HG03139 (cell line): ENCODE measurements at regions not wholly inside any gene's neighbourhood (a gene's known extent, or its start where the extent isn't known, plus 50 kb on each side); places are given as distances from the start of the nearest gene placed in this dataset.
A peak's percentile ranks its signal among the peaks of the same experiment; 100 is the strongest.
"Not testable (repeated sequence)": the region's sequence is repeated elsewhere in the genome, so short reads cannot be mapped to it uniquely, and the experiment has no call there.

Source experiments
- ATAC-seq: cut with Tn5 transposase; IDR thresholded peaks from one replicate; pipeline ENCODE4 v1.9.1; 2021; ENCODE audit not compliant: unreplicated experiment

DNA sequence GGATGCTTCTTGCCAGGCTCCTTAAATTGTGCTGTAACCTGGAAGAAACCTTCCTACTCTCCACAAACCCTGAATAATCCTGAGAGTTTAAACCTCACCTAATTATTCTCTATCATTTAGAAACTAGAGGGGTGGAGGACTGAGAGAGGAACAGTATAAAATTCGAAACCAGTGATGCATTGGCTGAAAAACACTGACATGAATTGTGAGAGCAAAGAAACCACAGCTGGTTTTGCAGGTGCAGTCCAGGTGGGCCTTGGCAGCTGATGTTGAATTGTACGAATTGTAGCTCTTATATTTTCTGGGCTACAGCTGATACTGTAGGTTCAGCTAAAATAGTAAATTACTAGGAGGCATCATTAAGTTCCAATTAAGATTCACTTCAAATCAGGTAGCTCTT lies 227.0 kb upstream of the SLITRK5 start:
- ATAC-seq = no peak

- ATAC-seq = no peak
Measured at GRCh38 chr13:87452281-87452680, 218.9 kb upstream of the SLITRK5 start.

GRCh38 chr13:87453244-87453643 lies 217.9 kb upstream of the SLITRK5 start:
- no peak for ATAC-seq

DNA sequence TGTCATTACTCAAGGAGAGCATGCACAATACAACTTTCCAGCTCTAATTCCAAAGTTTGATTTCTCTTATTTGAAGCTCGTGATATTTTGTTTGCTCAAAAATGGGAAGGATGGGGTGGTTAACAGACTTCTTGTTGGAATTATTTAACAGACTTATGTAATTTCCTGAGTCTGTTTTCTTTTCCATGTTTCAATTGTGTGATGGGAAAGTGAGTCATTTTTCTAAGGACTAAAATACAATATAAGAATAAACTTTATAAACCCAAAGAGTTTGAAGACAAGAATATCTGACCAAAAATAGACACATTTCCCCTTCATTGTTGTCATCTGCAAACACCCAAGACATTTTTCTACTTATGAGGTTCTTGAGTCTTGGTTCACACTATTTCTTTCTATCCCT lies 211.8 kb upstream of the SLITRK5 start:
- no peak for ATAC-seq

DNA sequence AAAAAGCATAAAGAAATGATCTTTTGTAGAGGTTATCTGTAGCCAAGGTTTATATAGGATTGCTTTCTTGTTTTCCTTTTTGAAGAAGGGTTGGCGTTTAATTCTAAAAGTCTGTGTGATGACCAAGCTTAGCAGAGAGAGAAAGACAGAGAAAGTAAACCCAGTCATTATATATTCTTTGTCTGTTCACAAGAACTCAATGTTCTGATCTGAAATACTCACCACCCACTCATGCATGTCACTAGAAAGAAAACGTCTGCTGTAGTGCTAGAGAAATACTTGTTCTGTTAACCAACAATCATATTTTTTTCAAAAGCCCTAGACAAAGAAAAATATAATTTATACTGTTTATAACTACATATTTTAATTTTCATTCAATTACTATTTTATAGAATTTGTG lies 173.7 kb upstream of the SLITRK5 start:
- ATAC-seq = no peak

- ATAC-seq = no peak
Measured at GRCh38 chr13:87498681-87499080, 172.5 kb upstream of the SLITRK5 start.

- no peak for ATAC-seq
Measured at GRCh38 chr13:87524775-87525174, 146.4 kb upstream of the SLITRK5 start.

DNA sequence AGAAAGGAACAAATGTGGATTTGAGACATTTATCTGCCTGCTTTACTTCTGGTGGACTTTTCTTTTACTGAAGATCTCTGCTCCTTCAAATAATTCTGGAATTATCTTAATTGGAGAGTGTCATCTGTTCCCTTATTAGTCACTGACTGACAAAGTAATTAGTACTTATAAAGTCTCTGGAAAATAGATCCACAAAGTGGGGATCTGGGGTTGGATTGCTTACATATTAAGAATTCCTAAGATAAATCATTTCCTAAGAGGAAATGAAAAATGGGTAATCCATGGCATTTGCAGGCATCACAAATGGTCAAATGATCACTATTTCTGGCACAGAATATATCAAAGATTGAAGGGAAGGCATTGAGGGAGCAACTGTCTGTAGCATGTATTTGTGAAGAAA lies 137.4 kb upstream of the SLITRK5 start:
- ATAC-seq = no peak

DNA sequence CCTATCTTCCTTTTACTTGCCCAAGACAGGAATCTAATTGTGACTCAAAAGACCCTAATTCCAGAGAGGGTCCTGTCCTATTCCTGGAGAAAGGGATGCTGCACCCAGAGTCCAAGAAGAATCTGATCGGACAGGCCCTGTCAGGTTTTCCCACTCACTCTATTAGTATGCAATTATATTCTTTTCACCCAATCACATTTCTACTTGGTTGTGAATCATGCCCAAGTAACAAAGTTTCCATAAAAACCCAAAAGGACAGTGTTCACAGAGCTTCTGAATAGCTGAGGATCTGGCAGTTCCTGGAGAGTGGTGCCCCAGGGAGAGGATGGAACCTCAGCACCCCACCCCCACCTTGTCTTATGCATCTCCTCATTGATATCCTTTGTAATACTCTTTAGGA lies 135.3 kb upstream of the SLITRK5 start:
- no peak for ATAC-seq

DNA sequence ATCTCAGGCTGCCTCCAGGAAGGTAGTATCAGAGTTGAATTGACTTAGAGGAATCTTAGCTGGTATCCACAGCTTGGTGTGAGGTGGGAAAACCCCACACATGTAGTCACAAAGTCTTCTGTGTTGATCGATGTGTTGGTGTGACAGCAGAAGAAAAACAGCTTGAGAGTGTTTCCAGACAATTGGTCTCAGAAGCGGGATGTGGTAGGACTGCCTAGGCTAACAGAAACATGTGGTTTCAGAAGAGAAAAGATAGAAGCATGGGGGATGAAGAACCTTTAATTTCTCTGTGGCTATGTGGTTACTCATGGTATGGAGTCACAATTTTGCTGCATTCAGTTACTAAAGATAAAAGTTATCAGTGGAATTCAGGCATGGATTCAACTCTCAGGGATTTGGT lies 134.7 kb upstream of the SLITRK5 start:
- peak; percentile 36 for ATAC-seq

DNA sequence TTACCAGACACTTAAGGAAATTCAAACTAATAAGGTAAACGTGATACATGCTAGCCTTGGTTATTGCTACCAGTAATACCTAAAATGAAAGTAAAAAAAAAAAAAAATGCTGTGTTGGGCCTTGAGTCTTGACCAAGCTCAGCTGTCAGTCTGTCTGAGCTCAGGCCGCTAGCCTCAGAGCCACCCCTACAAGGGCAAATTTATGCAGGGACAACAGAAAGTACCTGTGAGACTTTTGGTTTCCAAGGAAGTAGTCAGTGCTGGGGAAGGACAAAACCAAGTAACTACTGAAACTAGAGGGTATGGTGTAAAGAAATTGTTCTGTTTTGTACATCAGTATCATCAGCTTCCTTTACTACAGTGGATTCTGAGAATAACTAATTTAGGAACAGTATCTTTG lies 134.3 kb upstream of the SLITRK5 start:
- ATAC-seq = peak; percentile 62

DNA sequence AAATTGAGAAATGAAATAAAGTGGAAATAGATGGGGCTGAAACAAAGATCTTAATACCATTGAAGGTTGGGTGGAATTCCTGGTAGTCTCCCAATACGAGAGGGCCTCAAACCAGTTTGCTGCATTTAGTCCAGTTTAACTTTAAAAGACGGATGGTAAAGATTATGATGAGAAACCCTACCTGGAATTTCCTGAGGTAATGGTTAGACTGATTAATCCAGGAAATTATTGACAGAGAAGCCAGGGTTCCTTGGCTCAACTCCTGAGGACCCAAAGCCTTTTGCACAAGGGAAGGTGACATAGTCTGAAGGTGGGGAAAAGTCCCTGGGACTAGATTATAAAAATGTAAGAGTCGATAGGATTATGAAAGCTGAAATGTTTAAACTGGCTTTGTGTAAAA lies 133.2 kb upstream of the SLITRK5 start:
- no peak for ATAC-seq

GRCh38 chr13:87538366-87539052 lies 132.7 kb upstream of the SLITRK5 start:
- no peak for ATAC-seq

- no peak for ATAC-seq
Measured at GRCh38 chr13:87553142-87553541, 118.0 kb upstream of the SLITRK5 start.

GRCh38 chr13:87554045-87554444 lies 117.1 kb upstream of the SLITRK5 start:
- no peak for ATAC-seq

DNA sequence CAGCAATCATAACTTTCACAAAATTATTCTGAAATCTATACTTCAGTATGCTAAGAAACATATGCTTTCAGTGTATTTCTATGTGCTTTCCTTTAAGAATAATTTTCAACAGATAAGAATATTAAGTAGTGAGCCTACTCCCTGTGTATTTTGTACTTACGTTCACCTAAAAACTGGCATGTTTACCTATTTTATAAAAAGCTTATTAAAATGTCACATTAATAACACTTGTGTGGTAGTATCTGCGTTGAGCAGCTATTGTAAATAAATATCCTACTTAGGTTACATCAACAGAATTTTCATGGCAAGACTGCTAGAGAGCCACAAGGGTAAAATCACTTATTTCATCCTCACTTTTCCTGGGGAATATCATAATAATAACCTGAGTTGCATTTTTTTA lies 113.4 kb upstream of the SLITRK5 start:
- ATAC-seq = no peak

GRCh38 chr13:87561580-87561979 lies 109.6 kb upstream of the SLITRK5 start:
- ATAC-seq = not testable (repeated sequence)

GRCh38 chr13:87570669-87571068 lies 100.5 kb upstream of the SLITRK5 start:
- no peak for ATAC-seq

GRCh38 chr13:87582399-87582798 lies 88.8 kb upstream of the SLITRK5 start:
- no peak for ATAC-seq

GRCh38 chr13:87590518-87590917 lies 80.7 kb upstream of the SLITRK5 start:
- ATAC-seq = no peak

GRCh38 chr13:87604437-87604836 lies 66.7 kb upstream of the SLITRK5 start:
- ATAC-seq = not testable (repeated sequence)

DNA sequence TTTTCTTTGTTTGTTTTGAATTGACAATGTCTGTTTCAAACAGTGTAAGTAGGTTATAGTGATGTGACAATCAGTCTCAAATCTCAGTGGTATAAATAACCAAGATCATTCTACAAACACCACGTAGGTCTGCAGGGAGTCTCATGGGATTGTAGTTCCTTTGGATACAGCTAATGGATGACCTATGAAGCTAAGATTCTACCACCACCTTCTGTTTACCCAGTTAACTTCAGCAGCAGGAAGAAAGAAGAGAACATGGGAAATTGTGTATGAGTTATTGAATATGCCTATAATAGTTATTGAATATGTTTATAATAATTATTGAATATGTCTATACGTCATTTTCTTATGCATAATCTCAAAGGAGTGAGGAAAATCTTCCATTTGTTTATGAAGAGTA lies 63.9 kb upstream of the SLITRK5 start:
- ATAC-seq = no peak

DNA sequence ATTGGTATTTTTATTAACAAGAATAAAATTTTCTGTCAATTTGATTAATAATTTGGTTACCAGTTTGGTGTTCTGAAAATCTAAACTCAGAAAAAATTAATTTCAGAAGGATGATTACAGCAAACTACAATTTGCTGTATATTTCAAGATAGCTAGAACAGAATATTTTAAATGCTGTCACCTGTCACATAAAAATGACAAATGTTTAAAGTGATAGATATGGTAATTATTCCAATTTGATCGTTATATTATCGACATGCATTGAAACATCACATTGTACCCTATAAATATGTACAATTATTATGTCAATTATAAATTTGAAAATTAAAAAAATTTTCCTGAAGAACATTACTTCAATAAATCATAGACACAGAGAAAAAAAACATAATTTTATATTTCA lies 56.9 kb upstream of the SLITRK5 start:
- ATAC-seq = no peak
